Embryonic facial prominence (tissue), 1 donor: ENCODE measurements at regions not wholly inside any gene's neighbourhood (a gene's known extent, or its start where the extent isn't known, plus 50 kb on each side); places are given as distances from the start of the nearest gene placed in this dataset.

Experiments used
- DNase-seq: peaks from one replicate; pipeline ENCODE4 v3.0.0-alpha.2; 2016; ENCODE audit errors: extremely low spot score

DNA sequence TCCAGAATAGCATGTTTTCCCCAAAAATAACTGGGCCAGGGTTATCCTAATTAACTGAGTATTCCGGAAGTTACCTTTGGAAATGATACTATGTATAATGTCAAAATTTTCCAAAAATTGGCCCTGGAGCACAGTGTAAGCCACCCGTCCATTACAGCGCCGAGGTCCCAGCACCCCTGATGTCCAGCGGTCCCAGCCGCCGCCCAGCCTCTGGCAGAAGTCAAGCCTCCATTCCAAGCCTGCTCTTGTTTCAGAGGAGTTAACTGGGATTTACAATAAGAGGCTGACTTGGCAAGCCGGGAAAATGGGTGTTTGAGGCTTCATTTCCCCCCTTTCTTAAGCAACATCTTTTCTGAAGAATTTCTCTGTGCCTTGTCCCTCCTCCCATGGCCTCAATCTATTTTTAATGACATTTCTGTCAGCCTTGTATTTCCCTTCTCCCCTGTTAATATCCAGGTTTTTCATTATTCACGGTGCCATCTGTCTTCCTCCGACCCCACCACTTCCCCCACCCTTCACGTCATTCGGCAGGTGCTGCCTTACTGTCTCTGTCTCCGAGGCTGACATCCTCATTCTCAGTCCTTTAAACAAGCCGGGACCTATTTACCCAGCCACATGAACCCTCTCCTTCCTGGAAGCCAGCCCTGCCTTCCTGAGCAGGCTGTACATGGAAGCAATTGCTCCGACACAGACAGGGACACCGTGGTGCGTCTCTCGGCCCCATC lies 490.9 kb downstream of the NPHP4 start:
- no peak for DNase-seq

DNA sequence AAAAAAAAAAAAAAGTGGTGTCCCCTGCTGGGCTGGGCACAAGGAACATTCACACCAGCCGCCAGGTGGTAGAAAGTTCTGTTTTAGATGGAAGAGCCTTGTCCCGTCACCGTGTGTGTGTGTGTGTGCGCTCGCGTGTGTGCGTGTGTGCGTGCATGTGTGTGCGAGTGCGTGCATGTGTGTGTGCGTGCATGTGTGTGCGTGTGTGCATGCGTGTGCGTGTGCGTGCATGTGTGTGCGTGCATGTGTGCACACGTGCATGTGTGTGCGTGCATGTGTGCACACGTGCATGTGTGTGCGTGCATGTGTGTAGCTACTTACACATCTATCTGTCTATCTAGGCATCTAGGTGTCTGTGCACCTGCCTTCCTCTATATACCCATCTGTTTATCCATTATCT lies 491.7 kb downstream of the NPHP4 start:
- no peak for DNase-seq

DNA sequence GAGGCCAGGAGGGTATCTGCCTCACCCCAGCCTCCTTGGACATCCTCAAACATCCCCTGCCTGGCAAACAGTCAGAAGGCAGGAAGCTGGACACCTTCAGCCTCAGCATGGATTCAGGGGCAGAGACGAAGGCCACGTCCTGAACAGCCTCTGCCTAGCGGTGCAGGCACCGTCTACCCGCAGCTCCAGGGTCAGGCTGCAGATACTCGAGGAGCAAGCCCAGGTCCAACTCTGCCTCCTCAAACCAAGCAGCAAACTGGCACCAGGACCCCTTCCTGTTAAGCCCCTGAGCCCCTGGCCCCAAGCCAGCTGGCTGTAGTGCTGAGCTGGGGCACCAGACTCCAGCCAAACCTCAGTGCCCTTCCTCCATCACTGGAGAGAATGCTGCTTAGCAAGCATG lies 494.7 kb downstream of the NPHP4 start:
- DNase-seq = no peak

DNA sequence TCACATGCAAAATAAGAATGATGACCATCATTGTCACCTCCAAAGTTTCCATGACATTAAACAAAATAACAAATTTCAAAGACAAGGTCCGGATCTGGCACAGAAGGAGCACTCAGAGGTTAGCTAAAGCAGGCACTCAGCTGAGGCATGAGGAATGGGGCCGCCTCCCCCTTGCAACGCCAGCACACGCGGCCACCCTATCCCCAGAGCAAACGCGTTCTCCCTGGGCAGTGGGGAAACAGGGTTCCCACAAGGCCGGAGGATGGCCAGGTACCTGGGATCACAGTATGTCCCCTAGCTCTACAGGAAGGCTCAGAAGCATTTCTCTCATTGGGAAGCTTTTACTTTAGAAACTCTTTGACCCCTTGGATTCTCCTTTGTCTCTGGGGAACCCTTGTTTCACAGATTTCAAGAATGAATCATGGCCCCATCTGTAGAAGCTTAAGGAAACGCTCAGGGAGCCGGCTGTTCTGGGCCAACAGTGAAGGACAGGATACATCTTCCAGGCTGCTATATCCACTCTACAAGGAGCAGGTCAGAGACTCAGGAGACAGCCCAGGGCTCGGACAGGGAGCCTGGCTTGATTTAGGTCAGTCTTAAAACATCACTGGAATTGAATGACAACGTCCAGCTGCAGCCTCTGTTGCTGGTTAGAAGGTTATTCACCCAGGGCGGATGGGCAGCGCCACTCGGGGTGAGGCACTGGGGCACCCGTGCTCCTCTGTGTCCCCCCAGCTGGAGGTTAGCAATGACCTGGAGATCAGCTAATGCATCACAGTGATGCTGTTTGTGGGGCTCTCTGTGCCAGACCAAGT lies 496.4 kb downstream of the NPHP4 start:
- DNase-seq = no peak

DNA sequence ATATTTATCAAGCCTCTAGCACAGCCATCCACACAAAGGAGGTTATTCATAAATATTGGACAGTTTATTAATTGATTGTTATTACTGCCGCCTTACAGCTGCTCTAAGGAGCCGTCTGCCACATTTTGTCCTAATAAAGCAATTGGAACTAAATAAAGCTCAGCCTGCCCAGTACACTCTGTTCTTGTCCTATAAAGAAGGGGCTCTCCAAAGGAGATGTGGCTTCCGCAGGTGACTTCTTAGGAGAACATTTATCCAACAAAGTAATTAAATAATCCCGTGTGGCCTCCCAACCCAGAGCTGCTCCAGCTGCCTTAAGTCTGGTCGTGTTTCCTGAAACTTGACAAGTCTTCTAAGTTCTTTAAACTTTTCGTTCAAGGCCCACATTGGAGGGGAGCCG lies 497.7 kb downstream of the NPHP4 start:
- no peak for DNase-seq

DNA sequence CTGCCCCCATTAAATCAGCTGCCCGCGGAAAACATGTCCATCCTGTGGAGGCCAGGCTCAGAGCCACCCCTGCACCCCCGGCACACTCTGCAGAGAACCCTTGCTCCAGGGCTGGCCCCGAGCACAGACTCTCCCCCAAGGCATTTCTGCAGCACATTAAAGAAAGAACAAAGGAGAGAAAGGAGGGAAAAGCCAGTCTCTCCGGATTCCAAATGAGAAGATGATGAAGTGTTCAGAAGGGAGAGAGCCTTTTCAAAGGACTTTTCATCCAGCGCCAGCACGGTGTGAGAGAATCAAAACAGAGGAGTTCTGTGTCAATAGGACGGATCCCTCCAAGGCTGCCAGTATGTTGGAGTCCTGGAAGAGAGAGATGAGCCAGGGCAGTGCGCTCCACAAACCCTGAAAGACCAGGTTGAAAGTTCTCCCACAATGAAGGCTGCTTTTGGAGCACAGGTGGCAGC lies 498.3 kb downstream of the NPHP4 start:
- no peak for DNase-seq

DNA sequence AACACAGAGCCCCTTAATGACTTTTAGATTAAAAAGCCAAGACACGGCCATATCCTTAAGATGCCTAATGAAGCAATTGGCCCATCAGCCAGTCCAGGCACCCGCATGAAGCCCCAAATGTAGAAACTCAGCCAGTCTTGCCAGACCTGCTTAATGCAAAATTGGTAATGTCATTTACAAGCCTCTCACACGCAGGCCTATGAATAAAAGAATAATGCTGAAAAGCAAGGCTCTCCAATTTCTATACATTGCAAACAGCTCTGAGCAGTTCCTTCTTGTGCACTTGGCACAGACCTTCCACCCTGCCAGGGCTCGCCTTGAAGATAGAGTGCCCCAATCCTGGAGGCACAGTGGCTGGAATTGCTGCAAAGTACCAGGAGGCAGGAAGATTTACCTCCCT lies 498.9 kb downstream of the NPHP4 start:
- DNase-seq = no peak

DNA sequence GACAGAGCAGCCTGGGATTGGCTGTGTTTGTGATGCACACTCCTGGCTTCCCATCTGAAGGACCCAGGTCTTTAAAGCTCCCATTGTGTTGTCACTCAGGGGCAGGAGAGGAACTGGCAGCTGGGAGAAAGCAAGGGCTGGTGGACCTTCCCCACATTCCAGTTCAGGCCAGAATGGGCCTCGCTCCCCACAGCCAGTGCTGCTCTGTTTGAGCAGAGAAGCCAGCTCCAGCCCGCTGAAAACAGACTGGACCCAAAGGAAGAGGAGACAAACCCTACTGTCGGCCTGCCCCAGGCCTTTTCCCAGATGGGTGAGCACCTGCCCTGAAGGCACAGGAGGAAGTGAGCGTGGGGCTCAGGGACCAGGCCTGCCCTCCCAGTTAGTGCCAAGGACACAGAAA lies 499.4 kb downstream of the NPHP4 start:
- DNase-seq = no peak

DNA sequence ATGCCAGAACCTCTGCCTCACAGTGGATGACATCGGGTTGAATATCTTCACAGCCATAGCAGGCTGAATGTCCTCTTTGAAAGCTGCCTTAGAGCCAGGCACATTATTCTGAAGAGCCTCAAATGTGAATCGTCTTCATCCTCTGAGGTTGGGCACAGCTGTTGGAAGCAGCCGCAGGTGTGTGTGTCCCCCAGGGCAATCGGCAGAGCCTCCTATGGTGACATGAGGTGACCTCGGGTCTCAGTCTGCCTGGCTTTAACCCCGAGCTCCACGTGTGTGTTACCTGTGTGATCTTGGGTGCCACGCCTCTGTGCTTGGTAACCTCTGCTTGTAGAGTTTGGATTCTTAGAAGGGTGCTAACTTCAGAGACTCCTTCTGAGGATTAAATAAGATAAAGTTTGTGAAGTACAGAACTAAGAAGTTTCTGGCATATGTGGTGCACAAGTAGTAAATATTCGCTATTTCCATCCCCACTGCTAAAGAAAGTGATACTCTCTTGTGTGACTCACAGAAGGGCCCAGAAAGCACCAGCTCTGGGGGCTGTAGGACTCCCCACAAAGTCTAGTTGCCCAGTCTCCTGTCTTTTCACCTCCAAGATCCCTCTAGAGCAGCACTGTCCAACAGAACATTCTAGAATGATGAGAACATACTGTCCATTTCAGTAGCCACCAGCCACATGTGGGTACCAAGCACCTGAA lies 500.9 kb downstream of the NPHP4 start:
- no peak for DNase-seq

DNA sequence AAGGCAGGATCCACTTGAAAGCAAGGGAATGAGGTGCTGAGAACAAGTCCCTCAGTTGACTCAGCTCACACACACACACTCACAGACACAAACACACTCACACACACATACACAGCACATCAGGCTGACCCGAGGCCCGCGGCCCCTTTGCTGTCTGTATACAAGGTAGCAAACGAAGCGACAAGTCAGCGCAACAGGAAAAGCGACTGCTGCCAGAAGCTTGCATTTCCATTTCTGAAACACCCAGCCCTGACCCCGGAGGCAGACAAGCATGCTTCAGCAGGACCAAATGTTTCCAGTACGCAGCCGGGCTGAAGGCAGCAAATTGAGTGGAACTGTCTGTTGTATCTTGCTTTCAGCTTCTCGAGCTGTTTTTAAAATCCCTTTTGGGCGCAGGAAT lies 501.6 kb downstream of the NPHP4 start:
- DNase-seq = no peak

DNA sequence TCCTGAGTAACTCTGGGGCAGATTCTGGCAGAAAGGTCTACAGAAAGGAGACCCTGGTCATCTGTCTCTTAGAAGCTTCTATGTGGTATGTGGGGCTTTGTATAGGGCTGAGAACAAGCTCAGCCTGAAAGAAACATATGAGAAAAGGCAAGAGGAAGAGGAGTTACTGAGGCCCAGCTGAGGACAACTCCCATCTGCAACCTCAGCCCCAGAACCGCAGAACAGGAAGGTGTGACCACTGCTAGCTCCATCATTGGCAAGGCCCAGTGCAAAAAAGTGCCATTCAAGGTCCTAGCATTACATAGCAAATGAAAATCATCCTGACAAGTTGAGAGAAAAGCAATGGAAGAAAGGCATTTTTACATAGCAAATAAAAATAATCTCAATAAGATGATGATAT lies 503.8 kb downstream of the NPHP4 start:
- DNase-seq = no peak

DNA sequence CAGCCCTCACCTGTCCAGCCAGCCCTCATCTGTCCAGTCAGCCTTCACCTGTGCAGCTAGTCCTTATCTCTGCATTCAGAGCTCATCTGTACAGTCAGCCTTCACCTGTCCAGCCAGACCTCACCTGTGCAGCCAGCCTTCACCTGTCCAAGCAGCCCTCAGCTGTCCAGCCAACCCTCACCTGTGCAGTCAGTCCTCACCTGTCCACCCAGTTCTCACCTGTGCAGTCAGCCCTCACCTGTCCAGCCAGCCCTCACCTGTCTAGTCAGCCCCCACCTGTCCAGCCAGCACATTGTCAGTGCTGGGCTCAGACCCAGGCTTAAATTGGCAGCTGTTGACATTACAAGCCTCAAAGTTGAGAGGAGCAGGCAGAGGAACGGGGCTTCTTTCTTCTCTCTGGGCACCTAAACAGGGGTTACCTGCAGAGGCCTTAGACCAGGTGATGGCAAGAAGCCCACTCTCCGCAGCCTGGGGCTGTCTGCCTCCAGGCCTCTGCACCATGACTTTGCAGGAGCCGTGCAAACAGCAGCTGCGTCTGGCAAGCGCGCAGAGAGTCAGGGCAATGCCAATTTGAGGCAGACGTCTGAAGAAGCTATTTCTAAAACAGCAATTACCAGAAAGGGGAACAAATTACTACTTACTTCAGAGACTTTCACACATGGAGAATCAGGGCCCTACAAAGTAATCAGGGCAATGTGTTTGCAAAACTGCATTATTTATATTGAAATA lies 506.1 kb downstream of the NPHP4 start:
- DNase-seq = no peak

DNA sequence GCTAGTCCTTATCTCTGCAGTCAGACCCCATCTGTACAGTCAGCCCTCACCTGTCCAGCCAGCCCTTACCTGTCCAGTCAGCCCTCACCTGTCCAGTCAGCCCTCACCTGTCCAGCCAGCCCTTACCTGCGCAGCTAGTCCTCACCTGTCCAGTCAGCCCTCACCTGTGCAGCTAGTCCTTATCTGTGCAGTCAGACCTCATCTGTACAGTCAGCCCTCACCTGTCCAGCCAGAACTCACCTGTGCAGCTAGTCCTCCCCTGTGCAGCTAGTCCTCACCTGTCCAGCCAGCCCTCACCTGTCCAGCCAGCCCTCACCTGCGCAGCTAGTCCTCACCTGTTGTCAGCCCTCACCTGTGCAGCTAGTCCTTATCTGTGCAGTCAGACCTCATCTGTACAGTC lies 506.8 kb downstream of the NPHP4 start:
- DNase-seq = no peak

DNA sequence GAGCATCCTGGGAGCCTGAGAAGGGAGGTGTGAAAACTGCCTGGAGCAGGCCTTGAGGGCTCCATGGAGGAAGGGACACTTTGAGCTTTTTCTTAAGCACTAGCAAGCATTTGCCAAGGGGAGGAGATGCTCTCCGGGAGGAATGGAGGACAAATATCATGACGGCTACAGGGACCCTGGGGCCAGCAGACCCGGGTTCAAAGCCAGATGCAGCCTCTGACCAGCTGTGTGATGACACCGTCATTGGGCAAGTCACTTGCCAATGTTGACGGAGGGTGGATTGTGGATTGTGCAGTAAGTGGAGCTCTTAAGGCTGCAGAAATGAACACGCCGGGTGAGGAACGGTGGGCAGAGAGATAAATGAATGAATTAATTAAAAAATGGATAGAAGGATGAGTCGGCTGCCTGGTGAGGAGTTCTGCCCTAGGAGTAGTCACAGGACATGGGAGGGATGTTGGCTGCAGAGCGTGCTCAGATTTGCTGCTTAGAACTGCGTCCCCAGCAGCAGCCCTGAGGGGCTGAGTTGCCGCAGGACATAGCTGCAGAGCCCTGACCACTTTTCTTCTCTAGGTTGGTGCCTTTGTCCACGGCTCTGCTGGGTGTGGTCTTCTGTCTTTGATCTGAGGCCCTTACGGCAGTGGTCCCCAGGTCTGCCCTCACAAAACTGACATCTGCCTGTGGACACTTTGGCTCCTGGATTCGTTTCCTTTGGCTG lies 507.6 kb downstream of the NPHP4 start:
- DNase-seq = no peak

DNA sequence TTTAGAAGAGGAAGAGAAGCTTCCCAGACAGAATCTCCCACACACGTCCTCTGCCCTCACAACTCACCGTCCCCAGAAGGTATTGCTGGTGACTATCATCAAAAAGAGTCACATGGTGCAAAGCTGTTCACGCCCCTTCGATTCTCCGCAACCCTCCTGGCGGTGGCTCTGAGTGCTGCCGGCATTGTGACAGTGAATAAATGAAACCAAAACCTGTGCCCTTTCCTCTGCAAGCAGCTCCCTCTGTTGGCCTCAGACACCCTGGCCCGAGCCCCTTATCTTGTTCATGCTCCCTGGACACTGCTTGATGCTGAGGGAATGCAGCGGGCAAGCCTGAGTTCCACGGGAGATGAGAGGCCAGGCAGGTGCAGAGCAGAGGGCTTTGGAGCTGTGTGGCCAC lies 510.3 kb downstream of the NPHP4 start:
- DNase-seq = no peak

DNA sequence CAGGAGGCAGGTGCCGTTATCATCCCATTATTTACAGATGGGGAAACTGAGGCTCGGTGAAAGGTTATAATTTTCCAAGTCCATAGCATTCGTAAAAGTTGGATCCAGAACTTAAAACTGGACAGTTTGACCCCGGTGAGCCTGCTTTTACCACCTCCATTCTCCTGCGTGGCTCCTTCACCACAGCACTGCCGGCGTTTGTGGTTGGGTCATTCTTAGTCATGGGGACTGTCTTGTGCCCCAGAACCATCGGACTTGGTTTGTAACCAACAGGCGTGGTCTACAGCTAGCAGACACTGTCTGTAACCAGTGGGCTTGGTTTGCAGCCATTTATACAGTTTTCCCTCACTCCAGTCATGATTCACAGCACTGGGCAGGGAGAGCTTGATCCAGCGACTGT lies 511.3 kb downstream of the NPHP4 start:
- no peak for DNase-seq

DNA sequence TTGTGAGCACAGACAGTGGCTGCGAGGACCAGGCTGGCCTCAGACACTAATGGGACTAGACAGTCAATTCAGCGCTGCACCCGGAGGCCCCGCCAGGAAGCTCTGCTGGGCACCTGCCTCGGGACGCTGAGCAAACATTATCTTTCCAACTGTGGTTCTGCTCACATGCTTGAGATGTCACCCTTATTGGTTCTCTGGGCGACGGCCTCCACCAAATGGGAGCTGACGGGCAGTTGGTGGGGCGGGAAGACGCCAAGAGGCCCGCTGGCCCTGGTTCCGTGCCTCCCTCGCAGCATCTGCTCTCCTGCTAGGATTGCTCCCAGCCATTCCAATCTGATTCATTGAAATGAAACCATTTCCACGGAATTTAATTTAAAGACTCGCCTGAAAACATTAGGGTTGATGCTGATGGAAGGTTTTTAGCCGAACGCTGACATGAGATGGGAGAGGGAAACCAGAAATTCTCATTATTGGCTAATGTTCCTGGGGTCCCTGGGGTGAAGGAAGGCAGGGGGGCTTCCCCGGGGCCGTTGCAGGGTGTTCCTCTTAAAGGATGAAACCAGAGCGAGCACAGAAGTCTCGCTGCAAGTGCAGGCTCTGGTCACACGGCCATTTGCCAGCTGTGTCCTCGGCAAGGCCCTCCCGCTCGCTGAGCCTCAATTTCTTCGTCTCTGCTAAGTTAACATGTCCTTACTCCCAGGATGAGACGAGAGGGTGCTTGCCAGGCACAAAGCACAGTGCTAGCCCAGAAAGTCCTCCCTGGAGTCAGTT lies 512.2 kb downstream of the NPHP4 start:
- DNase-seq = no peak

DNA sequence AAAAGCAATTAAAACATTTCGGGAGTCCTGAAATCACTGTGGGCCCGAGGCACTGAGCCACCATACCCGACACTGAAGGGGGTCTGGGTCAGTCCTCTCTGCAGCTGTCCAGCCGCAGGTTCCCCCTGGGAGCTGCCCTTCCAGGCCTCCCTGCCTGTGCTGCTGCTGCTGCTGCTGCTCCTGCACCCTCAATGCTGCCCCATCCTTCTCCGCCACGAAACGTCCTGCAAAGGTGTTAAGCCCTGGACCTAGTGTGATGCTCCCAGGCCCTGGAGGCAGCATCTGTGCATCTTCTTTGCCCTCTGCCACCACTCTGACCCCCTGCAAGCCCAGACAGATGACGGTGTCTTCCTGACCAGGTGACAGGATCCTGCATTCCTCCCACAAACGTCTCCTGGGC lies 513.3 kb downstream of the NPHP4 start:
- DNase-seq = no peak

DNA sequence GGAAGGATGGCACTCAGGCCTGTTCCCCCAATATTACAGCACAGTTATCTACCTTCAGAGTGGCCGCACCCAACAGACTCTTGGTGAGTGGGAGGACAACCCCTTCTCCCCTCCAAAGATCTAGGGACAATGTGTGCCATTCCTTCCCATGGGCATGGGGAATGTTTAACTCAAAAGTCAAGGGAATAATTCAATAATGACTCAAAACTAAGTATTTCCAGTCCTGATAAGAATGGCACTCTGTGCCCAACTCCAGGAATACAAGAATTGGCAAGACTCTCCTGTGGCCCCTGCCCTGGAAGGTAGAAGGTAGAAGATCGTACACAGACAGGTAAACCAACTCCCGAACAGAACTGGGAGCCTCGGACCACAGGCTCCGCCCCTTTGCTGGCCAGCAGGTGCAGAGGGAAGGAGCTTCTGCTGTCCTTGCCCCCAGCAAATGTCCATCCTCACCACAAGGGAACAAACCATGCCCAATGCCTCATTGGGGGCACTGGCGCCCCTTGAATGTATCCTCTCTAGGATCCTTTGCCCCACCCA lies 514.0 kb downstream of the NPHP4 start:
- DNase-seq = no peak

DNA sequence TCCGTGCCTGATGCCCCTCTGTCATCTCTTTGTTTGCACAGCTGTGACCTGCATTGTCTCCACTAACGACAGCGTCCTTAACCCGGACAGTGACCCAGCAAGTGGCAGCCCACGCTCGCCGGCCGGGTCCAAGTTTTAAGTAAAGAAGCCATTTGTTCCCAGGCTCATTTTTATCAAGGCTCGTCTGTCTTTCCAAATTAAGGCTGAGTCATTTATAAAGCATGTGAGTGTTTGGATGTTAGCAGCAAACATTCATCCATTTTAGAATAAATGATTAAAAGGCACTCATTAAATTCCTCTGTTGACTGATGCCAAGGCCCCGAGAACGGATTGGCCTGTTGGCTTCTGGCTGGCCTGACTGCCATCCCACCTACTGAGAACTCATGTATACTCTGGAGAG lies 514.5 kb downstream of the NPHP4 start:
- no peak for DNase-seq
